ENCODE measurements at regions not wholly inside any gene's neighbourhood (a gene's known extent, or its start where the extent isn't known, plus 50 kb on each side); places are given as distances from the start of the nearest gene placed in this dataset.

DNA sequence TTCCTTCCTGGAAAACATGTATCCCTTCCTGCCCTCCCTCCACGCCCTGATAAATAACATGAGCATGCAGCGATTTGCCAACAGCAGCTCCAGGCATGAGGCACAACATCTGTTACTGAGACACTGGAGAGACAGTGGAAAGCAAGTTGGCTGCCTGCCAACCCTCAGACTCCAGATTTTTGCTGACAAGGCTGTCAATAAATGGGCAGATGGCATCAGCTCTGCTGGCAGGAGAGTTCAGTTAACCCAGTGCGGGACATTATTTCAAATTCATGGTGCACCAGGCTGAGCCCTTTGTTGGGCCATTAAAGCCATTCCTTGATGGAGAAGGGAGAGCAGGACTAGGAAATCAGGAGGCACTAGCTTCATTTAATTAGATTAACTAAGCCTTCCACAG lies 293.3 kb downstream of the MEX3B start:
- DNase-seq = no peak
- Mint-ChIP-seq H3K9me3 (no peaks in the 10 kb centered on the region; a peak in 1 of 5 replicates), H3K27me3 (ENCODE audit: low read depth) (no peaks in the 10 kb centered on the region), H3K27ac (peak overlapping the region in 1 of 3 experiments; percentile 97; a peak in 2 of 7 replicates), H3K4me1 (peaks cover 37 to 39% of the 10 kb centered on the region in 2 experiments), H3K36me3 (ENCODE audit: insufficient read depth in 1 of 3, low read depth in 3 of 3) (peaks cover 0 to 2% (median 0%) of the 10 kb centered on the region in 3 experiments; a peak in 1 of 7 replicates), H3K4me3 (no peak overlapping the region)
- TF ChIP-seq, protein P1, sequence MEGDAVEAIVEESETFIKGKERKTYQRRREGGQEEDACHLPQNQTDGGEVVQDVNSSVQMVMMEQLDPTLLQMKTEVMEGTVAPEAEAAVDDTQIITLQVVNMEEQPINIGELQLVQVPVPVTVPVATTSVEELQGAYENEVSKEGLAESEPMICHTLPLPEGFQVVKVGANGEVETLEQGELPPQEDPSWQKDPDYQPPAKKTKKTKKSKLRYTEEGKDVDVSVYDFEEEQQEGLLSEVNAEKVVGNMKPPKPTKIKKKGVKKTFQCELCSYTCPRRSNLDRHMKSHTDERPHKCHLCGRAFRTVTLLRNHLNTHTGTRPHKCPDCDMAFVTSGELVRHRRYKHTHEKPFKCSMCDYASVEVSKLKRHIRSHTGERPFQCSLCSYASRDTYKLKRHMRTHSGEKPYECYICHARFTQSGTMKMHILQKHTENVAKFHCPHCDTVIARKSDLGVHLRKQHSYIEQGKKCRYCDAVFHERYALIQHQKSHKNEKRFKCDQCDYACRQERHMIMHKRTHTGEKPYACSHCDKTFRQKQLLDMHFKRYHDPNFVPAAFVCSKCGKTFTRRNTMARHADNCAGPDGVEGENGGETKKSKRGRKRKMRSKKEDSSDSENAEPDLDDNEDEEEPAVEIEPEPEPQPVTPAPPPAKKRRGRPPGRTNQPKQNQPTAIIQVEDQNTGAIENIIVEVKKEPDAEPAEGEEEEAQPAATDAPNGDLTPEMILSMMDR (conservative IDR thresholded peaks at IDR 0.05) = no peak
- no peak overlapping the region for H2BK15ac ChIP-seq (ENCODE audit: low read depth, low read length)
- no peak overlapping the region for H3K56ac ChIP-seq (ENCODE audit: insufficient read length, low read depth, low read length)
- H2BK5ac ChIP-seq (ENCODE audit: insufficient read length, low read length) = no peak overlapping the region
- H4K91ac ChIP-seq (ENCODE audit: insufficient read length, low read depth, low read length) = no peak overlapping the region
- H3K79me2 ChIP-seq (ENCODE audit: insufficient read depth, low read length) = no peaks in the 10 kb centered on the region
- H2BK20ac ChIP-seq (ENCODE audit: low read depth, low read length, poor library complexity, severe bottlenecking) = no peak overlapping the region
- H4K20me1 ChIP-seq (ENCODE audit: control insufficient read depth, insufficient read depth, insufficient read length) = no peaks in the 10 kb centered on the region
- no peak overlapping the region for H2BK12ac ChIP-seq (ENCODE audit: insufficient read length, low read depth, low read length)
- H3K14ac ChIP-seq (ENCODE audit: insufficient read depth, low read length) = no peak overlapping the region
- no peaks in the 10 kb centered on the region for H3K79me1 ChIP-seq (ENCODE audit: insufficient read depth, low read depth, low read length, poor library complexity, severe bottlenecking)
- no peak overlapping the region for H2AK5ac ChIP-seq (ENCODE audit: insufficient read length, low read length)
- H3K4ac ChIP-seq (ENCODE audit: low read depth, low read length) = no peak overlapping the region
- H3K4me2 ChIP-seq (ENCODE audit: insufficient read depth, insufficient read length, low read length) = no peak overlapping the region
- WGBS (ENCODE audit: extremely low coverage, insufficient read length, low lambda C conversion rate) = no CpG with 5 or more reads among the region's 3 CpGs
- no peak overlapping the region for H3T11ph ChIP-seq (ENCODE audit: low read length)
- H3K9ac ChIP-seq (ENCODE audit: extremely low read depth, insufficient read length, low read length) = no peak overlapping the region
- H3K9me3 ChIP-seq (ENCODE audit: control insufficient read depth, low read depth, low read length) = no peaks in the 10 kb centered on the region
- no peaks in the 10 kb centered on the region for H3K27me3 ChIP-seq (ENCODE audit: insufficient read depth, low read length)
- no peaks in the 10 kb centered on the region for H3K23me2 ChIP-seq (ENCODE audit: insufficient read length, low read depth, low read length, poor library complexity, severe bottlenecking)
- peaks cover 12% of the 10 kb centered on the region for H3K4me1 ChIP-seq (ENCODE audit: insufficient read depth, low read length)
- H2BK120ac ChIP-seq (ENCODE audit: low read depth, low read length, poor library complexity, severe bottlenecking) = no peak overlapping the region
- H2AFZ ChIP-seq (ENCODE audit: low read length) = no peak overlapping the region
- no peak overlapping the region for H3K23ac ChIP-seq (ENCODE audit: insufficient read length, low read depth, low read length)
- no peak overlapping the region for H3K27ac ChIP-seq (ENCODE audit: insufficient read length, low read depth, low read length)
- H3K18ac ChIP-seq (ENCODE audit: insufficient read length, low read depth, low read length) = no peak overlapping the region
- no peak overlapping the region for H4K5ac ChIP-seq (ENCODE audit: insufficient read length, low read depth, low read length)
- no peak overlapping the region for H4K8ac ChIP-seq (replicated peaks; ENCODE audit: insufficient read length, low read depth, low read length)

All from H9 (cell line).